ENCODE measurements at regions not wholly inside any gene's neighbourhood (a gene's known extent, or its start where the extent isn't known, plus 50 kb on each side); places are given as distances from the start of the nearest gene placed in this dataset.

DNA sequence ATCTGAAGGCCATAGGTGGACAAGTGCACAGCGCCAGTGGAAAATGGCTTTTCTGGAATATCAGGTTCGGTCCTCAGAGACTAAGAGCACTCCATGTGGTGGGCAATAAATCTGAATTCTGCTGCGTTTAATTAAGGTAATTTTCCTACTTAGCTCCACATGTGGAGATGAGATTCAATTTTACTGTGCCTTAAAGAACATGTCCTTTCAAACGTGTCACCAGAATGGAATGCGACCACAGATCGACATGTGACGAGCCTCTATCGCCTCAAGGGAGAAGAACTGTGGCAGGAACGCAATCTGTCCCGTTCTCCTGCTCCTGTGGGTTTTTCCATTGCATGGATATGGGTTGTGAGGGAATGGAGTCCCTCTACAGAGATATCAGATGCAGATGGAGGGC is 205.3 kb upstream of the ZNF32 start:
- TF ChIP-seq, protein P1, sequence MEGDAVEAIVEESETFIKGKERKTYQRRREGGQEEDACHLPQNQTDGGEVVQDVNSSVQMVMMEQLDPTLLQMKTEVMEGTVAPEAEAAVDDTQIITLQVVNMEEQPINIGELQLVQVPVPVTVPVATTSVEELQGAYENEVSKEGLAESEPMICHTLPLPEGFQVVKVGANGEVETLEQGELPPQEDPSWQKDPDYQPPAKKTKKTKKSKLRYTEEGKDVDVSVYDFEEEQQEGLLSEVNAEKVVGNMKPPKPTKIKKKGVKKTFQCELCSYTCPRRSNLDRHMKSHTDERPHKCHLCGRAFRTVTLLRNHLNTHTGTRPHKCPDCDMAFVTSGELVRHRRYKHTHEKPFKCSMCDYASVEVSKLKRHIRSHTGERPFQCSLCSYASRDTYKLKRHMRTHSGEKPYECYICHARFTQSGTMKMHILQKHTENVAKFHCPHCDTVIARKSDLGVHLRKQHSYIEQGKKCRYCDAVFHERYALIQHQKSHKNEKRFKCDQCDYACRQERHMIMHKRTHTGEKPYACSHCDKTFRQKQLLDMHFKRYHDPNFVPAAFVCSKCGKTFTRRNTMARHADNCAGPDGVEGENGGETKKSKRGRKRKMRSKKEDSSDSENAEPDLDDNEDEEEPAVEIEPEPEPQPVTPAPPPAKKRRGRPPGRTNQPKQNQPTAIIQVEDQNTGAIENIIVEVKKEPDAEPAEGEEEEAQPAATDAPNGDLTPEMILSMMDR (conservative IDR thresholded peaks at IDR 0.05), result no peak
- no peak for TF ChIP-seq ZFX (IDR thresholded peaks at IDR 0.05)
